Sigmoid colon (tissue), 3 donors: ENCODE measurements at regions not wholly inside any gene's neighbourhood (a gene's known extent, or its start where the extent isn't known, plus 50 kb on each side); places are given as distances from the start of the nearest gene placed in this dataset.

Experiments
- CTCF ChIP-seq, 4 experiments: fragments of 450-650 bp in 3 of 4; fragments of 200-600 bp in 1 of 4; IDR thresholded peaks; one replicate each; pipeline ENCODE4 v1.5.1; 2016 to 2019; ENCODE audit warnings: antibody characterized with exemption in 4 of 4, mild to moderate bottlenecking in 3 of 4, moderate library complexity in 2 of 4
- POLR2A ChIP-seq, 2 donors: fragments of 450-650 bp; IDR thresholded peaks; one replicate each; pipeline ENCODE4 v1.6.1; 2016; ENCODE audit warnings: antibody characterized with exemption in 2 of 2, mild to moderate bottlenecking in 2 of 2, moderate library complexity in 2 of 2

- TF ChIP-seq POLR2A (IDR thresholded peaks at IDR 0.05): no peak
- TF ChIP-seq CTCF (IDR thresholded peaks at IDR 0.05): no peak
Observed at GRCh38 chr7:125125315-125125714, 195.7 kb upstream of the POT1 start.
